H1 (cell line): ENCODE measurements at regions not wholly inside any gene's neighbourhood (a gene's known extent, or its start where the extent isn't known, plus 50 kb on each side); places are given as distances from the start of the nearest gene placed in this dataset.

Experiments used
- CTCF ChIA-PET: fragments of 300-600 bp; sonication (Branson Sonifier 250); formaldehyde crosslinking; loops from one replicate; lab custom pipeline; 2021; ENCODE audit not compliant: partially characterized antibody; lab: Charles Lee
- POLR2A ChIA-PET: fragments of 300-600 bp; sonication (Branson Sonifier 250); formaldehyde crosslinking; loops from one replicate; lab custom pipeline; 2021; ENCODE audit warnings: inconsistent platforms; ENCODE audit not compliant: partially characterized antibody; lab: Charles Lee
- DNase-seq, 2 experiments: peaks; one replicate each; pipeline versions ENCODE4 v3.0.0 to v3.0.0-alpha.2; 2010 to 2022; ENCODE audit warnings: low spot score in 2 of 2, low read depth in 1 of 2, mixed read lengths in 1 of 2
- FAIRE-seq: peaks from 2 replicates; lab custom pipeline; 2011; peaks lifted over from hg19 to GRCh38; lab: Jason Lieb, UNC
- H2AFZ ChIP-seq: 2 replicates; pipeline ENCODE4 v1.8.1; 2012; ENCODE audit warnings: low read length, inconsistent platforms
- H2AK5ac ChIP-seq: 2 replicates; pipeline ENCODE4 v1.6.1; 2013; ENCODE audit warnings: low read depth, low read length
- H2BK120ac ChIP-seq: replicated peaks from 2 replicates; pipeline ENCODE3; 2013; ENCODE audit warnings: low read depth, low read length, inconsistent platforms
- H2BK12ac ChIP-seq: 2 replicates; pipeline ENCODE4 v1.6.1; 2013; ENCODE audit warnings: low read depth, low read length
- H2BK15ac ChIP-seq: 2 replicates; pipeline ENCODE4 v1.6.1; 2013; ENCODE audit warnings: low read length
- H2BK20ac ChIP-seq: 2 replicates; pipeline ENCODE4 v1.6.1; 2013; ENCODE audit warnings: low read length
- H2BK5ac ChIP-seq: 2 replicates; pipeline ENCODE4 v1.6.1; 2013; ENCODE audit warnings: low read depth, low read length
- H3K14ac ChIP-seq: 2 replicates; pipeline ENCODE4 v1.6.1; 2013; ENCODE audit warnings: inconsistent platforms; ENCODE audit not compliant: insufficient read length
- H3K18ac ChIP-seq: 2 replicates; pipeline ENCODE4 v1.6.1; 2013; ENCODE audit warnings: low read length; ENCODE audit errors: extremely low read depth
- H3K23ac ChIP-seq: 2 replicates; pipeline ENCODE4 v1.6.1; 2013; ENCODE audit warnings: inconsistent platforms; ENCODE audit not compliant: insufficient read length
- H3K23me2 ChIP-seq: 2 replicates; pipeline ENCODE4 v1.6.1; 2013; ENCODE audit warnings: low read depth, low read length
- H3K27ac ChIP-seq: 2 replicates; pipeline ENCODE4 v1.6.1; 2011; ENCODE audit warnings: low read depth, low read length, inconsistent platforms
- H3K27me3 ChIP-seq, 4 experiments: replicated peaks in 1 of 4; 1 replicate in 1 of 4; 2 replicates in 3 of 4; pipeline versions ENCODE4 v1.6.1 to v1.8.1; 2011 to 2013; ENCODE audit warnings: low read length in 3 of 4, mild to moderate bottlenecking in 3 of 4, inconsistent platforms in 2 of 4, mixed read lengths in 2 of 4, moderate library complexity in 1 of 4; ENCODE audit not compliant: control insufficient read depth in 3 of 4, insufficient read depth in 3 of 4; ENCODE audit errors: extremely low read depth in 1 of 4
- H3K36me3 ChIP-seq, 4 experiments: 2 replicates each; pipeline versions ENCODE4 v1.6.1 to v1.8.1; 2011 to 2013; ENCODE audit warnings: mild to moderate bottlenecking in 4 of 4, low read length in 3 of 4, moderate library complexity in 2 of 4, control low read depth in 1 of 4, inconsistent platforms in 1 of 4; ENCODE audit not compliant: insufficient read depth in 4 of 4, control insufficient read depth in 2 of 4
- H3K4ac ChIP-seq: replicated peaks from 2 replicates; pipeline ENCODE3; 2013; ENCODE audit warnings: low read length, low read depth, mixed read lengths, inconsistent platforms; ENCODE audit not compliant: insufficient read length
- H3K4me1 ChIP-seq, 4 experiments: replicated peaks in 1 of 4; 1 replicate in 1 of 4; 2 replicates in 3 of 4; pipeline versions ENCODE4 v1.6.1 to v1.8.1; 2011 to 2013; ENCODE audit warnings: low read length in 3 of 4, inconsistent platforms in 2 of 4, mixed read lengths in 1 of 4; ENCODE audit not compliant: insufficient read depth in 4 of 4, control insufficient read depth in 3 of 4
- H3K4me2 ChIP-seq, 2 experiments: 2 replicates each; pipeline versions ENCODE4 v1.6.1 to v1.8.1; 2011 to 2013; ENCODE audit warnings: low read depth in 2 of 2, low read length in 2 of 2, control low read depth in 1 of 2, inconsistent platforms in 1 of 2, mild to moderate bottlenecking in 1 of 2; ENCODE audit not compliant: insufficient read depth in 1 of 2
- H3K4me3 ChIP-seq, 4 experiments: fragments of 200-600, 300-600 bp in 1 of 4; sonication (generic), shearing (Covaris generic), sonication (Bioruptor Twin) in 1 of 4; 2 replicates each; pipeline versions ENCODE4 v1.5.1 to v1.8.1; 2011 to 2016; ENCODE audit warnings: low read length in 4 of 4, low read depth in 3 of 4, control low read depth in 2 of 4, inconsistent platforms in 2 of 4, mild to moderate bottlenecking in 2 of 4, mixed read lengths in 1 of 4, moderate library complexity in 1 of 4; ENCODE audit not compliant: insufficient read depth in 2 of 4; ENCODE audit errors: extremely low read depth in 1 of 4
- H3K56ac ChIP-seq: replicated peaks from 2 replicates; pipeline ENCODE3; 2013; ENCODE audit warnings: low read depth, mild to moderate bottlenecking, mixed read lengths, low read length, inconsistent platforms; ENCODE audit not compliant: insufficient read length
- H3K79me1 ChIP-seq: 2 replicates; pipeline ENCODE4 v1.6.1; 2013; ENCODE audit warnings: low read depth, low read length, control low read depth
- H3K79me2 ChIP-seq, 2 experiments: 2 replicates each; pipeline versions ENCODE4 v1.6.1 to v1.8.1; 2012 to 2013; ENCODE audit warnings: low read length in 2 of 2, mild to moderate bottlenecking in 2 of 2, inconsistent platforms in 1 of 2; ENCODE audit not compliant: insufficient read depth in 2 of 2, control insufficient read depth in 1 of 2
- H3K9ac ChIP-seq, 4 experiments: replicated peaks in 1 of 4; 1 replicate in 1 of 4; 2 replicates in 3 of 4; pipeline versions ENCODE4 v1.6.1 to v1.8.1; 2011 to 2013; ENCODE audit warnings: low read depth in 3 of 4, low read length in 3 of 4, control low read depth in 2 of 4, mild to moderate bottlenecking in 2 of 4, moderate library complexity in 2 of 4, inconsistent platforms in 1 of 4; ENCODE audit errors: extremely low read depth in 1 of 4
- H3K9me3 ChIP-seq, 2 experiments: 2 replicates each; pipeline versions ENCODE4 v1.6.1 to v1.8.1; 2012 to 2013; ENCODE audit warnings: mild to moderate bottlenecking in 2 of 2, moderate library complexity in 2 of 2, control low read depth in 1 of 2, inconsistent platforms in 1 of 2, low read depth in 1 of 2, low read length in 1 of 2, mixed read lengths in 1 of 2; ENCODE audit not compliant: insufficient read depth in 2 of 2
- H4K20me1 ChIP-seq, 2 experiments: replicated peaks in 1 of 2; 2 replicates each; pipeline versions ENCODE3 to v1.8.1; 2011 to 2013; ENCODE audit warnings: inconsistent platforms in 2 of 2, low read length in 2 of 2, mild to moderate bottlenecking in 1 of 2; ENCODE audit not compliant: insufficient read depth in 2 of 2, control insufficient read depth in 1 of 2
- H4K5ac ChIP-seq: 2 replicates; pipeline ENCODE4 v1.6.1; 2013; ENCODE audit warnings: low read length, low read depth, mixed read lengths, inconsistent platforms; ENCODE audit not compliant: insufficient read length
- H4K8ac ChIP-seq: 2 replicates; pipeline ENCODE4 v1.8.0; 2013; ENCODE audit warnings: mild to moderate bottlenecking, moderate library complexity, low read length, inconsistent platforms; ENCODE audit not compliant: insufficient read depth; ENCODE audit errors: extremely low read depth
- H4K91ac ChIP-seq: replicated peaks from 2 replicates; pipeline ENCODE3; 2013; ENCODE audit warnings: low read length, mixed read lengths, inconsistent platforms; ENCODE audit not compliant: insufficient read length
- BRCA1 ChIP-seq: IDR thresholded peaks from 2 replicates; pipeline ENCODE4 v1.6.1; 2012; ENCODE audit warnings: low read depth, low read length, improper control_type of control experiment
- CHD1 ChIP-seq: IDR thresholded peaks from 2 replicates; pipeline ENCODE4 v1.6.1; 2012; ENCODE audit warnings: low read depth, low read length, improper control_type of control experiment
- EGR1 ChIP-seq: IDR thresholded peaks from 2 replicates; pipeline ENCODE4 v1.6.1; 2011; ENCODE audit warnings: low read depth, low read length, borderline replicate concordance
- KDM5A ChIP-seq: fragments of 200-600 bp; IDR thresholded peaks from 2 replicates; pipeline ENCODE4 v1.7.1; 2012; ENCODE audit warnings: mild to moderate bottlenecking, low read length, inconsistent platforms, mixed read lengths
- SIRT6 ChIP-seq: IDR thresholded peaks from one replicate; pipeline ENCODE4 v1.7.1; 2012; ENCODE audit warnings: low read length, inconsistent platforms
- WGBS, 2 experiments: shearing (Covaris generic) in 1 of 2; methylation state at CpG; one replicate each; pipeline versions ENCODE4 v1.1.6 to v1.1.7; 2013 to 2015; ENCODE audit warnings: low lambda C conversion rate in 2 of 2, mixed read lengths in 2 of 2, inconsistent platforms in 1 of 2, low coverage in 1 of 2, missing lambda C conversion rate in 1 of 2; ENCODE audit not compliant: insufficient replicate concordance in 2 of 2, insufficient coverage in 1 of 2, insufficient read length in 1 of 2; ENCODE audit errors: extremely low coverage in 1 of 2, missing lambda C conversion rate in 1 of 2; 5-methylcytosine and 5-hydroxymethylcytosine counted together

- no peak overlapping the region for H3K9ac ChIP-seq
- no peak overlapping the region for H3K18ac ChIP-seq
- no peaks in the 10 kb centered on the region for H3K23me2 ChIP-seq
- no peaks in the 10 kb centered on the region for H3K27me3 ChIP-seq
- no peaks in the 10 kb centered on the region for H4K20me1 ChIP-seq
- FAIRE-seq, result no peak
- no peak for DNase-seq
- no peak overlapping the region for H3K4me2 ChIP-seq
- H4K5ac ChIP-seq, result no peak overlapping the region
- POLR2A ChIA-PET, result no interaction called here
- no peak overlapping the region for H3K23ac ChIP-seq
- no peak overlapping the region for H3K4me3 ChIP-seq
- H3K36me3 ChIP-seq, result no peaks in the 10 kb centered on the region
- CTCF ChIA-PET, result interaction anchor here (0.7 to 1.4 kb wide), 2 partner anchors 17 to 79 kb away, joined by 3 to 4 read pairs; no protein-coding TSS in a partner anchor
- no peak overlapping the region for H2AK5ac ChIP-seq
- no peak overlapping the region for H2BK12ac ChIP-seq
- H2BK120ac ChIP-seq, result no peak overlapping the region
- H3K79me1 ChIP-seq, result no peaks in the 10 kb centered on the region
- H2BK20ac ChIP-seq, result no peak overlapping the region
- no peak overlapping the region for H2BK15ac ChIP-seq
- no peak overlapping the region for H3K14ac ChIP-seq
- no peak overlapping the region for H2AFZ ChIP-seq
- WGBS, 2 experiments, result 95% methylated on average over 1 of the region's 1 CpG; no CpG with 5 or more reads in 1 of the 2 experiments
- H4K91ac ChIP-seq, result no peak overlapping the region
- H3K4ac ChIP-seq, result no peak overlapping the region
- no peak overlapping the region for H4K8ac ChIP-seq
- no peaks in the 10 kb centered on the region for H3K79me2 ChIP-seq
- H2BK5ac ChIP-seq, result no peak overlapping the region
- TF ChIP-seq CHD1 (no peak), KDM5A (no peak), EGR1 (no peak), SIRT6 (no peak), BRCA1 (no peak)
- H3K27ac ChIP-seq, result no peak overlapping the region
- H3K56ac ChIP-seq, result no peak overlapping the region
- H3K4me1 ChIP-seq, result peaks cover 0 to under 1% (median 0%) of the 10 kb centered on the region in 4 experiments; a peak in 1 of 7 replicates
- no peaks in the 10 kb centered on the region for H3K9me3 ChIP-seq
Observed at GRCh38 chr18:73824671-73825070, 323.0 kb downstream of the FBXO15 start.
